OCI-M1 (cell line): ENCODE measurements at regions not wholly inside any gene's neighbourhood (a gene's known extent, or its start where the extent isn't known, plus 50 kb on each side); places are given as distances from the start of the nearest gene placed in this dataset.

Source experiments
- DNase-seq: peaks from one replicate; lab custom pipeline; 2025; lab: John Stamatoyannopoulos, UW

- DNase-seq: no peak
Measured at GRCh38 chr2:226431288-226431948, 368.2 kb downstream of the IRS1 start.

GRCh38 chr2:226429476-226429875, 370.1 kb downstream of the IRS1 start:
- DNase-seq: no peak

- peak; percentile 8 for DNase-seq
Measured at GRCh38 chr2:226427538-226428307, 371.9 kb downstream of the IRS1 start.

- peak; percentile 8 for DNase-seq
Measured at GRCh38 chr2:226426292-226426736, 373.3 kb downstream of the IRS1 start.

- DNase-seq: no peak
Measured at GRCh38 chr2:226424971-226425370, 374.6 kb downstream of the IRS1 start.

GRCh38 chr2:226423498-226423960, 376.1 kb downstream of the IRS1 start:
- peak; percentile 68 for DNase-seq

GRCh38 chr2:226420646-226421045, 379.0 kb downstream of the IRS1 start:
- DNase-seq: no peak

- DNase-seq: no peak
Measured at GRCh38 chr2:226418521-226418920, 381.1 kb downstream of the IRS1 start.

GRCh38 chr2:226414335-226414734, 385.3 kb downstream of the IRS1 start:
- no peak for DNase-seq

- DNase-seq: no peak
Measured at GRCh38 chr2:226413498-226414130, 386.0 kb downstream of the IRS1 start.

GRCh38 chr2:226411727-226412360, 387.8 kb downstream of the IRS1 start:
- DNase-seq: no peak

- no peak for DNase-seq
Measured at GRCh38 chr2:226411205-226411604, 388.4 kb downstream of the IRS1 start.

GRCh38 chr2:226410247-226410835, 389.3 kb downstream of the IRS1 start:
- DNase-seq: no peak

- no peak for DNase-seq
Measured at GRCh38 chr2:226409134-226409533, 390.5 kb downstream of the IRS1 start.

GRCh38 chr2:226408141-226408540, 391.5 kb downstream of the IRS1 start:
- DNase-seq: no peak

- DNase-seq: no peak
Measured at GRCh38 chr2:226407135-226407534, 392.5 kb downstream of the IRS1 start.

- DNase-seq: no peak
Measured at GRCh38 chr2:226405465-226405864, 394.2 kb downstream of the IRS1 start.

GRCh38 chr2:226403369-226403768, 396.3 kb downstream of the IRS1 start:
- no peak for DNase-seq

GRCh38 chr2:226399006-226399405, 400.6 kb downstream of the IRS1 start:
- no peak for DNase-seq

GRCh38 chr2:226398580-226398979, 401.0 kb downstream of the IRS1 start:
- DNase-seq: no peak

GRCh38 chr2:226396541-226396940, 403.1 kb downstream of the IRS1 start:
- no peak for DNase-seq

- no peak for DNase-seq
Measured at GRCh38 chr2:226387499-226387942, 412.1 kb downstream of the IRS1 start.
